GM23338 (cell line): ENCODE measurements at regions not wholly inside any gene's neighbourhood (a gene's known extent, or its start where the extent isn't known, plus 50 kb on each side); places are given as distances from the start of the nearest gene placed in this dataset. TPM values are rescaled to one million over a fixed set of nuclear protein-coding genes. Genes with fewer than 3 reads are reported as not detected.

Source experiments
- ATAC-seq: fragments of 200-7000 bp; cut with Tn5 transposase; 3 replicates; pipeline ENCODE4 v1.9.1; 2020
- DNase-seq: peaks from one replicate; pipeline ENCODE4 v3.0.0-alpha.2; 2015; ENCODE audit warnings: low spot score
- H2AFZ ChIP-seq: fragments of 200-600 bp; sonication (generic); 2 replicates; pipeline ENCODE4 v1.8.0; 2016; ENCODE audit warnings: antibody characterized with exemption, mild to moderate bottlenecking, moderate library complexity
- H3F3A ChIP-seq: fragments of 200-600 bp; sonication (generic); replicated peaks from 2 replicates; pipeline ENCODE4 v1.8.0; 2017; ENCODE audit warnings: antibody characterized with exemption, mixed run types, low read depth
- H3K27ac ChIP-seq: fragments of 200-600 bp; sonication (generic); 2 replicates; pipeline ENCODE4 v1.6.1; 2016; ENCODE audit warnings: low read depth
- H3K27me3 ChIP-seq: fragments of 200-600 bp; sonication (generic); 2 replicates; pipeline ENCODE4 v1.8.0; 2016; ENCODE audit warnings: mild to moderate bottlenecking, mixed run types, moderate library complexity; ENCODE audit not compliant: insufficient read depth
- H3K36me3 ChIP-seq: fragments of 200-600 bp; sonication (generic); 2 replicates; pipeline ENCODE4 v1.8.0; 2016; ENCODE audit warnings: mild to moderate bottlenecking; ENCODE audit not compliant: insufficient read depth
- H3K4me1 ChIP-seq: fragments of 200-600 bp; sonication (generic); 2 replicates; pipeline ENCODE4 v1.8.0; 2016; ENCODE audit warnings: mild to moderate bottlenecking, moderate library complexity; ENCODE audit not compliant: insufficient read depth
- H3K4me2 ChIP-seq: fragments of 200-600 bp; sonication (generic); 2 replicates; pipeline ENCODE4 v1.7.1; 2017; ENCODE audit warnings: mixed run types
- H3K4me3 ChIP-seq: fragments of 200-600 bp; sonication (generic); 2 replicates; pipeline ENCODE4 v1.6.1; 2016; ENCODE audit warnings: mixed run types
- H3K79me2 ChIP-seq: fragments of 200-600 bp; sonication (generic); replicated peaks from 2 replicates; pipeline ENCODE4 v1.8.0; 2017; ENCODE audit warnings: mild to moderate bottlenecking; ENCODE audit not compliant: insufficient read depth
- H3K9me2 ChIP-seq: fragments of 200-600 bp; sonication (generic); 2 replicates; pipeline ENCODE4 v1.8.0; 2017; ENCODE audit not compliant: insufficient read depth
- H4K20me1 ChIP-seq: fragments of 200-600 bp; sonication (generic); replicated peaks from 2 replicates; pipeline ENCODE4 v1.8.0; 2017; ENCODE audit warnings: mild to moderate bottlenecking; ENCODE audit not compliant: insufficient read depth
- H3K27ac Mint-ChIP-seq: 2 replicates; pipeline ENCODE4 v1.8.0; 2020; ENCODE audit warnings: inconsistent platforms, mild to moderate bottlenecking, moderate library complexity, mixed read lengths
- H3K27me3 Mint-ChIP-seq: 3 replicates; pipeline ENCODE4 v1.8.0; 2022; ENCODE audit warnings: low read depth, mild to moderate bottlenecking, moderate library complexity, mixed read lengths, inconsistent platforms; ENCODE audit not compliant: insufficient read depth, poor library complexity
- H3K36me3 Mint-ChIP-seq: 3 replicates; pipeline ENCODE4 v1.8.0; 2021; ENCODE audit warnings: low read depth, mild to moderate bottlenecking, inconsistent platforms, moderate library complexity, mixed read lengths
- H3K4me1 Mint-ChIP-seq: 3 replicates; pipeline ENCODE4 v1.8.0; 2020; ENCODE audit warnings: mild to moderate bottlenecking, inconsistent platforms, mixed read lengths
- H3K4me3 Mint-ChIP-seq: 3 replicates; pipeline ENCODE4 v1.8.0; 2021; ENCODE audit warnings: moderate library complexity, mild to moderate bottlenecking, inconsistent platforms, mixed read lengths
- H3K9me3 Mint-ChIP-seq: 3 replicates; pipeline ENCODE4 v1.8.0; 2020; ENCODE audit warnings: moderate library complexity, mild to moderate bottlenecking, inconsistent platforms, mixed read lengths
- CREB1 ChIP-seq: fragments of 250-450 bp; sonication (Bioruptor Pico); IDR thresholded peaks from 2 replicates; pipeline ENCODE4 v1.5.0; 2020; ENCODE audit warnings: low read depth, mild to moderate bottlenecking, moderate library complexity
- microRNA counts: library from miRNA; unstranded; fragments of <30 nt; microRNA quantifications from one replicate; lab custom pipeline; 2017
- microRNA-seq: library from miRNA; unstranded; fragments of <30 nt; microRNA quantifications from one replicate; pipeline ENCODE4, GENCODE V29; 2017
- small RNA-seq: library from RNA; depleted of rRNA; stranded (forward); fragments of <200 nt; gene quantifications from one replicate; pipeline ENCODE3, GENCODE V24; 2014; ENCODE audit warnings: low replicate concordance
- TF ChIP-seq, protein P1 (sequence below): fragments of 250-450 bp; sonication (Bioruptor Pico); IDR thresholded peaks from 2 replicates; pipeline ENCODE4 v1.5.0; 2020; ENCODE audit warnings: mild to moderate bottlenecking, moderate library complexity

DNA sequence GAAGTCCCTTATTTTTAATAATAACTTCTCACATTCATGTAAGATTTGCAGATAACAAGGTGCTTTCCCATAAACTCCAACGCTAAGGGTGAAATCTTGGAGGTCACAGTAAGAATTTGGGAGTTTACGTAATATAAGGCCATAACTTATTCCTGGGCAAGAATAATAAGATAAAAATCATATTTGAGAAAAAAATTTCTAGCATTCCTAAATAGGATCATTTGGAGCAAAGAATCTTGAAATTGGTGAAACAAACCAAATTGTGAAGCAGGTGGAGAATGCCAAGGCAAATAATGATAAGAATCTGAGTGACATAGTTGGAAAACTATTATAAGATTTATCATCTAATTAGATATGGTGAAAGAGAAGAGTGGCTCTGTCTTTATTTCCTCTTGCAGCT, 50.4 kb upstream of the FGF16 start:
- Mint-ChIP-seq H3K4me3 (no peak overlapping the region), H3K4me1 (no peaks in the 10 kb centered on the region), H3K36me3 (no peaks in the 10 kb centered on the region), H3K9me3 (peaks cover 11% of the 10 kb centered on the region; the same call in 2 of the 3 replicates), H3K27me3 (peaks cover 4% of the 10 kb centered on the region), H3K27ac (no peak overlapping the region)
- Histone ChIP-seq H3K36me3 (no peaks in the 10 kb centered on the region), H3K4me1 (no peaks in the 10 kb centered on the region), H3K79me2 (no peaks in the 10 kb centered on the region), H3K27me3 (no peaks in the 10 kb centered on the region), H3K4me2 (no peak overlapping the region), H4K20me1 (no peaks in the 10 kb centered on the region), H2AFZ (no peak overlapping the region), H3K9me2 (no peaks in the 10 kb centered on the region), H3K27ac (no peak overlapping the region), H3K4me3 (no peak overlapping the region), H3F3A (no peaks in the 10 kb centered on the region)
- no peak for TF ChIP-seq CREB1 (CRISPR knock-in tag)
- TF ChIP-seq, protein P1, sequence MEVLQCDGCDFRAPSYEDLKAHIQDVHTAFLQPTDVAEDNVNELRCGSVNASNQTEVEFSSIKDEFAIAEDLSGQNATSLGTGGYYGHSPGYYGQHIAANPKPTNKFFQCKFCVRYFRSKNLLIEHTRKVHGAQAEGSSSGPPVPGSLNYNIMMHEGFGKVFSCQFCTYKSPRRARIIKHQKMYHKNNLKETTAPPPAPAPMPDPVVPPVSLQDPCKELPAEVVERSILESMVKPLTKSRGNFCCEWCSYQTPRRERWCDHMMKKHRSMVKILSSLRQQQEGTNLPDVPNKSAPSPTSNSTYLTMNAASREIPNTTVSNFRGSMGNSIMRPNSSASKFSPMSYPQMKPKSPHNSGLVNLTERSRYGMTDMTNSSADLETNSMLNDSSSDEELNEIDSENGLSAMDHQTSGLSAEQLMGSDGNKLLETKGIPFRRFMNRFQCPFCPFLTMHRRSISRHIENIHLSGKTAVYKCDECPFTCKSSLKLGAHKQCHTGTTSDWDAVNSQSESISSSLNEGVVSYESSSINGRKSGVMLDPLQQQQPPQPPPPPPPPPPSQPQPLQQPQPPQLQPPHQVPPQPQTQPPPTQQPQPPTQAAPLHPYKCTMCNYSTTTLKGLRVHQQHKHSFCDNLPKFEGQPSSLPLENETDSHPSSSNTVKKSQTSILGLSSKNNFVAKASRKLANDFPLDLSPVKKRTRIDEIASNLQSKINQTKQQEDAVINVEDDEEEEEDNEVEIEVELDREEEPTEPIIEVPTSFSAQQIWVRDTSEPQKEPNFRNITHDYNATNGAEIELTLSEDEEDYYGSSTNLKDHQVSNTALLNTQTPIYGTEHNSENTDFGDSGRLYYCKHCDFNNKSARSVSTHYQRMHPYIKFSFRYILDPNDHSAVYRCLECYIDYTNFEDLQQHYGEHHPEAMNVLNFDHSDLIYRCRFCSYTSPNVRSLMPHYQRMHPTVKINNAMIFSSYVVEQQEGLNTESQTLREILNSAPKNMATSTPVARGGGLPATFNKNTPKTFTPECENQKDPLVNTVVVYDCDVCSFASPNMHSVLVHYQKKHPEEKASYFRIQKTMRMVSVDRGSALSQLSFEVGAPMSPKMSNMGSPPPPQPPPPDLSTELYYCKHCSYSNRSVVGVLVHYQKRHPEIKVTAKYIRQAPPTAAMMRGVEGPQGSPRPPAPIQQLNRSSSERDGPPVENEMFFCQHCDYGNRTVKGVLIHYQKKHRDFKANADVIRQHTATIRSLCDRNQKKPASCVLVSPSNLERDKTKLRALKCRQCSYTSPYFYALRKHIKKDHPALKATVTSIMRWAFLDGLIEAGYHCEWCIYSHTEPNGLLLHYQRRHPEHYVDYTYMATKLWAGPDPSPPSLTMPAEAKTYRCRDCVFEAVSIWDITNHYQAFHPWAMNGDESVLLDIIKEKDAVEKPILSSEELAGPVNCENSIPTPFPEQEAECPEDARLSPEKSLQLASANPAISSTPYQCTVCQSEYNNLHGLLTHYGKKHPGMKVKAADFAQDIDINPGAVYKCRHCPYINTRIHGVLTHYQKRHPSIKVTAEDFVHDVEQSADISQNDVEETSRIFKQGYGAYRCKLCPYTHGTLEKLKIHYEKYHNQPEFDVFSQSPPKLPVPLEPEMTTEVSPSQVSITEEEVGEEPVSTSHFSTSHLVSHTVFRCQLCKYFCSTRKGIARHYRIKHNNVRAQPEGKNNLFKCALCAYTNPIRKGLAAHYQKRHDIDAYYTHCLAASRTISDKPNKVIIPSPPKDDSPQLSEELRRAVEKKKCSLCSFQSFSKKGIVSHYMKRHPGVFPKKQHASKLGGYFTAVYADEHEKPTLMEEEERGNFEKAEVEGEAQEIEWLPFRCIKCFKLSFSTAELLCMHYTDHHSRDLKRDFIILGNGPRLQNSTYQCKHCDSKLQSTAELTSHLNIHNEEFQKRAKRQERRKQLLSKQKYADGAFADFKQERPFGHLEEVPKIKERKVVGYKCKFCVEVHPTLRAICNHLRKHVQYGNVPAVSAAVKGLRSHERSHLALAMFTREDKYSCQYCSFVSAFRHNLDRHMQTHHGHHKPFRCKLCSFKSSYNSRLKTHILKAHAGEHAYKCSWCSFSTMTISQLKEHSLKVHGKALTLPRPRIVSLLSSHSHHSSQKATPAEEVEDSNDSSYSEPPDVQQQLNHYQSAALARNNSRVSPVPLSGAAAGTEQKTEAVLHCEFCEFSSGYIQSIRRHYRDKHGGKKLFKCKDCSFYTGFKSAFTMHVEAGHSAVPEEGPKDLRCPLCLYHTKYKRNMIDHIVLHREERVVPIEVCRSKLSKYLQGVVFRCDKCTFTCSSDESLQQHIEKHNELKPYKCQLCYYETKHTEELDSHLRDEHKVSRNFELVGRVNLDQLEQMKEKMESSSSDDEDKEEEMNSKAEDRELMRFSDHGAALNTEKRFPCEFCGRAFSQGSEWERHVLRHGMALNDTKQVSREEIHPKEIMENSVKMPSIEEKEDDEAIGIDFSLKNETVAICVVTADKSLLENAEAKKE (CRISPR knock-in tag), result no peak
- no peak for DNase-seq
- ATAC-seq, result no peak

MicroRNA genes in the stretch of these regions (microRNA counts, 767-probe panel; counts per million panel counts)
- microRNA hsa-miR-325 (lab: Ali Mortazavi, UCI), result not detected
- not detected for microRNA hsa-miR-384 (lab: Ali Mortazavi, UCI)

Small RNA genes in the stretch of these regions (microRNA-seq; reads per million reads assigned to microRNA genes)
- not detected for gene MIR325
- gene MIR384, result not detected

Small RNA genes in the stretch of these regions (small RNA-seq; reads per million reads assigned to genes)
- gene MIR325 (not detected), gene RNA5SP509 (not detected)
